ENCODE measurements at regions not wholly inside any gene's neighbourhood (a gene's known extent, or its start where the extent isn't known, plus 50 kb on each side); places are given as distances from the start of the nearest gene placed in this dataset.
A peak's percentile ranks its signal among the peaks of the same experiment; 100 is the strongest.

GRCh38 chr6:14659841-14660240, 542.3 kb downstream of the CD83 start:
- Histone ChIP-seq H3K9me3 (ENCODE audit: control insufficient read depth, insufficient read depth, low read length) (no peaks in the 10 kb centered on the region), H3K27ac (ENCODE audit: low read depth, low read length) (no peak overlapping the region), H3K36me3 (ENCODE audit: control insufficient read depth, insufficient read depth, low read length) (no peaks in the 10 kb centered on the region), H3K4me1 (ENCODE audit: control insufficient read depth, insufficient read depth, low read length) (peaks cover 8% of the 10 kb centered on the region), H3K4me3 (ENCODE audit: low read depth, low read length) (no peak overlapping the region), H3K27me3 (ENCODE audit: control insufficient read depth, insufficient read depth, low read length) (no peaks in the 10 kb centered on the region)
- peak in 1 of 6 donors; percentile 79 for DNase-seq (ENCODE audit: low read depth in 4 of 6, low spot score in 6 of 6)

- Histone ChIP-seq H3K4me3 (ENCODE audit: low read depth, low read length) (no peak overlapping the region), H3K27ac (ENCODE audit: low read depth, low read length) (no peak overlapping the region), H3K4me1 (ENCODE audit: control insufficient read depth, insufficient read depth, low read length) (peaks cover 10% of the 10 kb centered on the region), H3K9me3 (ENCODE audit: control insufficient read depth, insufficient read depth, low read length) (no peaks in the 10 kb centered on the region), H3K36me3 (ENCODE audit: control insufficient read depth, insufficient read depth, low read length) (no peaks in the 10 kb centered on the region), H3K27me3 (ENCODE audit: control insufficient read depth, insufficient read depth, low read length) (no peaks in the 10 kb centered on the region)
- peak in 1 of 6 donors; percentile 63 for DNase-seq (ENCODE audit: low read depth in 4 of 6, low spot score in 6 of 6)
- WGBS (ENCODE audit: insufficient coverage), result 66% methylated on average over 7 of the region's 8 CpGs
These were observed 543.4 kb downstream of the CD83 start for GRCh38 chr6:14660806-14661579.

- Histone ChIP-seq H3K4me1 (ENCODE audit: control insufficient read depth, insufficient read depth, low read length) (peaks cover 10% of the 10 kb centered on the region), H3K36me3 (ENCODE audit: control insufficient read depth, insufficient read depth, low read length) (no peaks in the 10 kb centered on the region), H3K4me3 (ENCODE audit: low read depth, low read length) (no peak overlapping the region), H3K27me3 (ENCODE audit: control insufficient read depth, insufficient read depth, low read length) (no peaks in the 10 kb centered on the region), H3K27ac (ENCODE audit: low read depth, low read length) (no peak overlapping the region), H3K9me3 (ENCODE audit: control insufficient read depth, insufficient read depth, low read length) (no peaks in the 10 kb centered on the region)
- DNase-seq (ENCODE audit: low read depth in 4 of 6, low spot score in 6 of 6), result no peak
- 91% methylated on average over 3 of the region's 3 CpGs for WGBS (ENCODE audit: insufficient coverage)
These were observed 544.1 kb downstream of the CD83 start for GRCh38 chr6:14661691-14662090.

- WGBS (ENCODE audit: insufficient coverage), result 85% methylated on average over 4 of the region's 6 CpGs
These were observed 546.6 kb downstream of the CD83 start for GRCh38 chr6:14664112-14664601.

GRCh38 chr6:14664621-14665315, 547.2 kb downstream of the CD83 start:
- no peaks in the 10 kb centered on the region for H3K27me3 ChIP-seq (ENCODE audit: control insufficient read depth, insufficient read depth, low read length)
- no peaks in the 10 kb centered on the region for H3K36me3 ChIP-seq (ENCODE audit: control insufficient read depth, insufficient read depth, low read length)
- 53% methylated on average over 4 of the region's 11 CpGs for WGBS (ENCODE audit: insufficient coverage)
- peaks cover 10% of the 10 kb centered on the region for H3K4me1 ChIP-seq (ENCODE audit: control insufficient read depth, insufficient read depth, low read length)
- H3K27ac ChIP-seq (ENCODE audit: low read depth, low read length), result no peak overlapping the region
- no peaks in the 10 kb centered on the region for H3K9me3 ChIP-seq (ENCODE audit: control insufficient read depth, insufficient read depth, low read length)
- no peak overlapping the region for H3K4me3 ChIP-seq (ENCODE audit: low read depth, low read length)
- DNase-seq (ENCODE audit: low read depth in 4 of 6, low spot score in 6 of 6), result peak in 1 of 6 donors; percentile 37

More at GRCh38 chr6:14664112-14664601, 546.6 kb downstream of the CD83 start:
- peaks cover 10% of the 10 kb centered on the region for H3K4me1 ChIP-seq (ENCODE audit: control insufficient read depth, insufficient read depth, low read length)
- H3K27me3 ChIP-seq (ENCODE audit: control insufficient read depth, insufficient read depth, low read length), result no peaks in the 10 kb centered on the region
- H3K4me3 ChIP-seq (ENCODE audit: low read depth, low read length), result no peak overlapping the region
- no peak overlapping the region for H3K27ac ChIP-seq (ENCODE audit: low read depth, low read length)
- no peaks in the 10 kb centered on the region for H3K36me3 ChIP-seq (ENCODE audit: control insufficient read depth, insufficient read depth, low read length)
- no peaks in the 10 kb centered on the region for H3K9me3 ChIP-seq (ENCODE audit: control insufficient read depth, insufficient read depth, low read length)
- no peak for DNase-seq (ENCODE audit: low read depth in 4 of 6, low spot score in 6 of 6)

GRCh38 chr6:14665827-14666724, 548.5 kb downstream of the CD83 start:
- H3K9me3 ChIP-seq (ENCODE audit: control insufficient read depth, insufficient read depth, low read length), result no peaks in the 10 kb centered on the region
- H3K27me3 ChIP-seq (ENCODE audit: control insufficient read depth, insufficient read depth, low read length), result no peaks in the 10 kb centered on the region
- DNase-seq (ENCODE audit: low read depth in 4 of 6, low spot score in 6 of 6), result no peak
- 89% methylated on average over 9 of the region's 11 CpGs for WGBS (ENCODE audit: insufficient coverage)
- H3K27ac ChIP-seq (ENCODE audit: low read depth, low read length), result no peak overlapping the region
- H3K4me3 ChIP-seq (ENCODE audit: low read depth, low read length), result no peak overlapping the region
- peaks cover 10% of the 10 kb centered on the region for H3K4me1 ChIP-seq (ENCODE audit: control insufficient read depth, insufficient read depth, low read length)
- no peaks in the 10 kb centered on the region for H3K36me3 ChIP-seq (ENCODE audit: control insufficient read depth, insufficient read depth, low read length)

GRCh38 chr6:14670806-14671205, 553.2 kb downstream of the CD83 start:
- no peaks in the 10 kb centered on the region for H3K9me3 ChIP-seq (ENCODE audit: control insufficient read depth, insufficient read depth, low read length)
- no peak for DNase-seq (ENCODE audit: low read depth in 4 of 6, low spot score in 6 of 6)
- no peaks in the 10 kb centered on the region for H3K27me3 ChIP-seq (ENCODE audit: control insufficient read depth, insufficient read depth, low read length)
- H3K27ac ChIP-seq (ENCODE audit: low read depth, low read length), result no peak overlapping the region
- WGBS (ENCODE audit: insufficient coverage), result 93% methylated on average over 6 of the region's 7 CpGs
- H3K4me3 ChIP-seq (ENCODE audit: low read depth, low read length), result no peak overlapping the region
- peaks cover 3% of the 10 kb centered on the region for H3K4me1 ChIP-seq (ENCODE audit: control insufficient read depth, insufficient read depth, low read length)
- H3K36me3 ChIP-seq (ENCODE audit: control insufficient read depth, insufficient read depth, low read length), result no peaks in the 10 kb centered on the region

- no peak overlapping the region for H3K27ac ChIP-seq (ENCODE audit: low read depth, low read length)
- no peaks in the 10 kb centered on the region for H3K9me3 ChIP-seq (ENCODE audit: control insufficient read depth, insufficient read depth, low read length)
- peaks cover 3% of the 10 kb centered on the region for H3K4me1 ChIP-seq (ENCODE audit: control insufficient read depth, insufficient read depth, low read length)
- WGBS (ENCODE audit: insufficient coverage), result 88% methylated on average over 1 of the region's 1 CpG
- DNase-seq (ENCODE audit: low read depth in 4 of 6, low spot score in 6 of 6), result peak in 2 of 6 donors; percentile 32 to 62
- no peak overlapping the region for H3K4me3 ChIP-seq (ENCODE audit: low read depth, low read length)
- H3K36me3 ChIP-seq (ENCODE audit: control insufficient read depth, insufficient read depth, low read length), result no peaks in the 10 kb centered on the region
- H3K27me3 ChIP-seq (ENCODE audit: control insufficient read depth, insufficient read depth, low read length), result no peaks in the 10 kb centered on the region
These were observed 553.7 kb downstream of the CD83 start for GRCh38 chr6:14671261-14671681.

- Histone ChIP-seq H3K36me3 (ENCODE audit: control insufficient read depth, insufficient read depth, low read length) (no peaks in the 10 kb centered on the region), H3K9me3 (ENCODE audit: control insufficient read depth, insufficient read depth, low read length) (no peaks in the 10 kb centered on the region), H3K4me1 (ENCODE audit: control insufficient read depth, insufficient read depth, low read length) (peaks cover 3% of the 10 kb centered on the region), H3K4me3 (ENCODE audit: low read depth, low read length) (no peak overlapping the region), H3K27ac (ENCODE audit: low read depth, low read length) (no peak overlapping the region), H3K27me3 (ENCODE audit: control insufficient read depth, insufficient read depth, low read length) (no peaks in the 10 kb centered on the region)
- no CpG with 5 or more reads among the region's 1 CpG for WGBS (ENCODE audit: insufficient coverage)
- DNase-seq (ENCODE audit: low read depth in 4 of 6, low spot score in 6 of 6), result no peak
These were observed 554.4 kb downstream of the CD83 start for GRCh38 chr6:14671937-14672336.
